Endothelial cell of umbilical vein (primary cell): ENCODE measurements at regions not wholly inside any gene's neighbourhood (a gene's known extent, or its start where the extent isn't known, plus 50 kb on each side); places are given as distances from the start of the nearest gene placed in this dataset.

ENCODE experiments used
- BruUV-seq: library from RNA; stranded (reverse); fragments of 400-500 nt; replicated peaks from 2 replicates; lab custom pipeline; 2021; lab: Mats Ljungman, UMichigan
- CTCF ChIA-PET: fragments of 300-600, 350-600 bp; sonication (Branson Sonifier 250); formaldehyde crosslinking; loops from one replicate; lab custom pipeline; 2021; ENCODE audit warnings: antibody characterized with exemption, inconsistent platforms; lab: Charles Lee
- POLR2A ChIA-PET: fragments of 300-600, 350-600 bp; sonication (Branson Sonifier 250); formaldehyde crosslinking; loops from one replicate; lab custom pipeline; 2021; ENCODE audit warnings: antibody characterized with exemption, inconsistent platforms; lab: Charles Lee
- DNase-seq: peaks from one replicate; pipeline ENCODE4 v3.0.0-alpha.2; 2011; ENCODE audit warnings: low read depth, low spot score
- FAIRE-seq: peaks from 2 replicates; lab custom pipeline; 2011; peaks lifted over from hg19 to GRCh38; lab: Jason Lieb, UNC
- H2AFZ ChIP-seq: 2 replicates; pipeline ENCODE4 v1.6.0; 2012; ENCODE audit warnings: low read depth, low read length, control low read depth, inconsistent platforms
- H3K27ac ChIP-seq: 2 replicates; pipeline ENCODE4 v1.5.1; 2011; ENCODE audit warnings: low read depth, mild to moderate bottlenecking, control low read depth, low read length, moderate library complexity; ENCODE audit not compliant: insufficient read depth
- H3K27me3 ChIP-seq, 2 experiments: 2 replicates each; pipeline versions ENCODE4 v1.6.0 to v1.6.1; 2011; ENCODE audit warnings: low read length in 2 of 2, mixed read lengths in 1 of 2; ENCODE audit not compliant: control insufficient read depth in 2 of 2, insufficient read depth in 2 of 2
- H3K36me3 ChIP-seq, 2 experiments: 2 replicates in 1 of 2; 3 replicates in 1 of 2; pipeline ENCODE4 v1.5.1; 2011; ENCODE audit warnings: low read length in 2 of 2, mild to moderate bottlenecking in 1 of 2, moderate library complexity in 1 of 2; ENCODE audit not compliant: control insufficient read depth in 2 of 2, insufficient read depth in 2 of 2; ENCODE audit errors: extremely low read depth in 1 of 2
- H3K4me1 ChIP-seq: 3 replicates; pipeline ENCODE4 v1.5.1; 2011; ENCODE audit warnings: mild to moderate bottlenecking, low read length; ENCODE audit not compliant: control insufficient read depth, insufficient read depth; ENCODE audit errors: extremely low read depth
- H3K4me2 ChIP-seq: 2 replicates; pipeline ENCODE4 v1.6.1; 2011; ENCODE audit warnings: low read length, control low read depth, mixed read lengths; ENCODE audit not compliant: insufficient read depth
- H3K4me3 ChIP-seq, 3 experiments: fragments of 200-600 bp in 1 of 3; sonication (generic), shearing (Covaris generic) in 1 of 3; replicated peaks in 1 of 3; 2 replicates each; pipeline ENCODE4 v1.5.1; 2011 to 2016; ENCODE audit warnings: control low read depth in 3 of 3, low read length in 3 of 3, mild to moderate bottlenecking in 2 of 3, inconsistent platforms in 1 of 3, low read depth in 1 of 3, moderate library complexity in 1 of 3; ENCODE audit not compliant: insufficient read depth in 1 of 3
- H3K79me2 ChIP-seq: 2 replicates; pipeline ENCODE4 v1.6.0; 2012; ENCODE audit warnings: low read length, inconsistent platforms; ENCODE audit not compliant: control insufficient read depth, insufficient read depth
- H3K9ac ChIP-seq: replicated peaks from 2 replicates; pipeline ENCODE3; 2011; ENCODE audit warnings: low read length, control low read depth; ENCODE audit not compliant: insufficient read depth; ENCODE audit errors: extremely low read depth
- H3K9me1 ChIP-seq: replicated peaks from 3 replicates; pipeline ENCODE4 v1.6.0; 2011; ENCODE audit warnings: mild to moderate bottlenecking, low read length; ENCODE audit not compliant: control insufficient read depth, insufficient read depth; ENCODE audit errors: extremely low read depth
- H3K9me3 ChIP-seq: replicated peaks from 2 replicates; pipeline ENCODE4 v1.5.1; 2012; ENCODE audit warnings: low read length, inconsistent platforms; ENCODE audit not compliant: control insufficient read depth, insufficient read depth
- H4K20me1 ChIP-seq: replicated peaks from 2 replicates; pipeline ENCODE3; 2011; ENCODE audit warnings: mild to moderate bottlenecking, low read length; ENCODE audit not compliant: control insufficient read depth, insufficient read depth; ENCODE audit errors: extremely low read depth
- EZH2 ChIP-seq: IDR thresholded peaks from 2 replicates; pipeline ENCODE4 v1.6.1; 2012; ENCODE audit warnings: borderline replicate concordance, low read depth, mild to moderate bottlenecking, moderate library complexity, low read length, inconsistent platforms; ENCODE audit not compliant: severe bottlenecking
- FOS ChIP-seq: IDR thresholded peaks from 2 replicates; pipeline ENCODE4 v1.6.1; 2011; ENCODE audit warnings: mild to moderate bottlenecking, low read length, moderate library complexity, borderline replicate concordance; ENCODE audit not compliant: insufficient read depth
- GATA2 ChIP-seq: IDR thresholded peaks from 2 replicates; pipeline ENCODE4 v1.7.0; 2011; ENCODE audit warnings: low read depth, mild to moderate bottlenecking, moderate library complexity, mixed read lengths, low read length; ENCODE audit not compliant: insufficient read length, insufficient read depth
- JUN ChIP-seq: IDR thresholded peaks from 2 replicates; pipeline ENCODE4 v1.6.1; 2011; ENCODE audit warnings: borderline replicate concordance, low read depth; ENCODE audit not compliant: insufficient read length, insufficient read depth
- MYC ChIP-seq: IDR thresholded peaks from one replicate; pipeline ENCODE4 v1.6.1; 2011; ENCODE audit warnings: mild to moderate bottlenecking, low read depth, low read length
- POLR2A ChIP-seq: IDR thresholded peaks from 2 replicates; pipeline ENCODE4 v1.6.1; 2012; ENCODE audit warnings: low read depth, mild to moderate bottlenecking, control low read depth, low read length
- POLR2AphosphoS5 ChIP-seq: IDR thresholded peaks from 2 replicates; pipeline ENCODE4 v1.6.1; 2012; ENCODE audit warnings: low read depth, mild to moderate bottlenecking, control low read depth, low read length, moderate library complexity; ENCODE audit not compliant: insufficient read depth
- dilution Hi-C: fragments of 300-500 bp; cut with MboI; formaldehyde crosslinking; loops from one replicate; pipeline ENCODE4 v1.15.0; 2019; ENCODE audit warnings: low sequenced_read_pairs; ENCODE audit not compliant: extremely low pct_ligation_motif_present
- intact Hi-C: fragments of 100-400 bp; cut with micrococcal nuclease; formaldehyde crosslinking; loops from one replicate; pipeline ENCODE4 v1.10.0; 2022
- TF ChIP-seq, protein P1 (sequence below): IDR thresholded peaks from 2 replicates; pipeline ENCODE4 v1.6.1; 2011; ENCODE audit not compliant: insufficient read depth, insufficient read length
- TF ChIP-seq, protein P2 (sequence below), 2 donors: IDR thresholded peaks; 1 replicate in 1 of 2; 2 replicates in 1 of 2; pipeline ENCODE4 v1.5.1; 2011; ENCODE audit warnings: low read length in 2 of 2, mild to moderate bottlenecking in 2 of 2, moderate library complexity in 2 of 2, control low read depth in 1 of 2, inconsistent platforms in 1 of 2, low read depth in 1 of 2; ENCODE audit not compliant: insufficient read depth in 1 of 2; ENCODE audit errors: extremely low read depth in 1 of 2

DNA sequence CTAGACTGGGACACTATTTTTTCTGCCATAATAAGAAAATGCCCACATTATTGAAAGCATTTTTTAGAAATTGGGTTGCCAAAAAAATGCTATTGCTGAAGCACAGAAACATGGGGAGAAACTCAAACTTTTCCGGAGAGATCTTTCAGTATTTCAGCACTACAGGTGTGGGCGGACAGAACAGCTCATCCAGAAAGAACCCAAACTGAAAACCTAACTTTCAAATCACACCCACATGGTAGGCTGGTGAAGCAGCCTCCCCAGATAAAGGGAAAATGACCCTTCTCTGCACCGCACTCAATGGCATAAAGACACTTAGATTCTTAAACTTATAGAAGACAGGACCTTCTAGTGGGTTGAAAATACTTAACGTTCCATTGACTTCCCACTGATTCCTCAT, 62.3 kb upstream of the TMPO start:
- intact Hi-C loops: no loop called here
- CTCF ChIA-PET: no interaction called here

More for the DNA sequence above, 62.3 kb upstream of the TMPO start:
- H3K79me2 ChIP-seq: no peaks in the 10 kb centered on the region
- H3K9me3 ChIP-seq: no peaks in the 10 kb centered on the region
- no peak for FAIRE-seq
- H3K4me1 ChIP-seq: no peaks in the 10 kb centered on the region
- POLR2A ChIA-PET: no interaction called here
- no peaks in the 10 kb centered on the region for H3K36me3 ChIP-seq
- no peak overlapping the region for H3K27ac ChIP-seq
- dilution Hi-C loops: no loop called here
- no peak for DNase-seq
- H3K9me1 ChIP-seq: no peaks in the 10 kb centered on the region
- no TSS peak for BruUV-seq
- H2AFZ ChIP-seq: no peak overlapping the region
- H3K9ac ChIP-seq: no peak overlapping the region
- no peak overlapping the region for H3K4me2 ChIP-seq
- no peak for TF ChIP-seq EZH2
- TF ChIP-seq FOS: no peak
- TF ChIP-seq POLR2A: no peak
- no peak for TF ChIP-seq GATA2
- TF ChIP-seq POLR2AphosphoS5: no peak
- no peak for TF ChIP-seq JUN
- no peak for TF ChIP-seq MYC
- TF ChIP-seq, protein P1, sequence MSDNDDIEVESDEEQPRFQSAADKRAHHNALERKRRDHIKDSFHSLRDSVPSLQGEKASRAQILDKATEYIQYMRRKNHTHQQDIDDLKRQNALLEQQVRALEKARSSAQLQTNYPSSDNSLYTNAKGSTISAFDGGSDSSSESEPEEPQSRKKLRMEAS: no peak
- TF ChIP-seq, protein P2, sequence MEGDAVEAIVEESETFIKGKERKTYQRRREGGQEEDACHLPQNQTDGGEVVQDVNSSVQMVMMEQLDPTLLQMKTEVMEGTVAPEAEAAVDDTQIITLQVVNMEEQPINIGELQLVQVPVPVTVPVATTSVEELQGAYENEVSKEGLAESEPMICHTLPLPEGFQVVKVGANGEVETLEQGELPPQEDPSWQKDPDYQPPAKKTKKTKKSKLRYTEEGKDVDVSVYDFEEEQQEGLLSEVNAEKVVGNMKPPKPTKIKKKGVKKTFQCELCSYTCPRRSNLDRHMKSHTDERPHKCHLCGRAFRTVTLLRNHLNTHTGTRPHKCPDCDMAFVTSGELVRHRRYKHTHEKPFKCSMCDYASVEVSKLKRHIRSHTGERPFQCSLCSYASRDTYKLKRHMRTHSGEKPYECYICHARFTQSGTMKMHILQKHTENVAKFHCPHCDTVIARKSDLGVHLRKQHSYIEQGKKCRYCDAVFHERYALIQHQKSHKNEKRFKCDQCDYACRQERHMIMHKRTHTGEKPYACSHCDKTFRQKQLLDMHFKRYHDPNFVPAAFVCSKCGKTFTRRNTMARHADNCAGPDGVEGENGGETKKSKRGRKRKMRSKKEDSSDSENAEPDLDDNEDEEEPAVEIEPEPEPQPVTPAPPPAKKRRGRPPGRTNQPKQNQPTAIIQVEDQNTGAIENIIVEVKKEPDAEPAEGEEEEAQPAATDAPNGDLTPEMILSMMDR (IDR thresholded peaks at IDR 0.05; ENCODE audit: extremely low read depth in 1 of 2, insufficient read depth in 1 of 2, low read depth in 1 of 2, low read length in 2 of 2): no peak
- no peak overlapping the region for H3K4me3 ChIP-seq
- H3K27me3 ChIP-seq: no peaks in the 10 kb centered on the region
- no peaks in the 10 kb centered on the region for H4K20me1 ChIP-seq
